ENCODE measurements at regions not wholly inside any gene's neighbourhood (a gene's known extent, or its start where the extent isn't known, plus 50 kb on each side); places are given as distances from the start of the nearest gene placed in this dataset.

- Histone ChIP-seq H3K9ac (ENCODE audit: insufficient read depth in 1 of 2, low read length in 2 of 2) (no peak overlapping the region), H3K9me3 (ENCODE audit: control insufficient read depth in 4 of 4, insufficient read depth in 3 of 4, low read length in 3 of 4) (peaks cover 0 to 5% (median under 1%) of the 10 kb centered on the region in 4 donors), H3K27me3 (ENCODE audit: control insufficient read depth in 3 of 3, insufficient read depth in 3 of 3, low read length in 2 of 3) (no peaks in the 10 kb centered on the region), H3K27ac (ENCODE audit: low read depth in 1 of 2, low read length in 1 of 2) (no peak overlapping the region), H3K36me3 (ENCODE audit: control insufficient read depth in 4 of 4, insufficient read depth in 4 of 4, low read length in 4 of 4) (no peaks in the 10 kb centered on the region), H3K4me1 (ENCODE audit: control insufficient read depth in 5 of 5, insufficient read depth in 5 of 5, low read length in 5 of 5) (peaks cover 0 to 15% (median 0%) of the 10 kb centered on the region in 5 donors), H3K4me3 (no peak overlapping the region)
- 81 to 83% methylated on average over 10 of the region's 10 CpGs for WGBS, 2 donors
- no peak for TF ChIP-seq CTCF (IDR thresholded peaks at IDR 0.05; ENCODE audit: control extremely low read depth, extremely low read depth)
- DNase-seq (peak in 2 of 3 donors; percentile 8 to 9), ATAC-seq (ENCODE audit: insufficient read depth, low FRiP score) (no peak)
Measured at GRCh38 chr10:42960991-42961795, 115.7 kb upstream of the RET start.

GRCh38 chr10:42961796-42962109 is 115.1 kb upstream of the RET start:
- H3K36me3 ChIP-seq (ENCODE audit: control insufficient read depth in 4 of 4, insufficient read depth in 4 of 4, low read length in 4 of 4) = no peaks in the 10 kb centered on the region
- TF ChIP-seq CTCF (IDR thresholded peaks at IDR 0.05; ENCODE audit: control extremely low read depth, extremely low read depth) = no peak
- no peaks in the 10 kb centered on the region for H3K27me3 ChIP-seq (ENCODE audit: control insufficient read depth in 3 of 3, insufficient read depth in 3 of 3, low read length in 2 of 3)
- DNase-seq (no peak), ATAC-seq (ENCODE audit: insufficient read depth, low FRiP score) (no peak)
- H3K9me3 ChIP-seq (ENCODE audit: control insufficient read depth in 4 of 4, insufficient read depth in 3 of 4, low read length in 3 of 4) = peaks cover 0 to 5% (median under 1%) of the 10 kb centered on the region in 4 donors
- H3K4me3 ChIP-seq = no peak overlapping the region
- no peak overlapping the region for H3K9ac ChIP-seq (ENCODE audit: insufficient read depth in 1 of 2, low read length in 2 of 2)
- WGBS, 2 donors = 85 to 87% methylated on average over 6 of the region's 6 CpGs
- peaks cover 0 to 15% (median 0%) of the 10 kb centered on the region in 5 donors for H3K4me1 ChIP-seq (ENCODE audit: control insufficient read depth in 5 of 5, insufficient read depth in 5 of 5, low read length in 5 of 5)
- no peak overlapping the region for H3K27ac ChIP-seq (ENCODE audit: low read depth in 1 of 2, low read length in 1 of 2)

GRCh38 chr10:42962110-42962901 is 114.6 kb upstream of the RET start:
- Histone ChIP-seq H3K9me3 (ENCODE audit: control insufficient read depth in 4 of 4, insufficient read depth in 3 of 4, low read length in 3 of 4) (peaks cover 0 to 2% (median under 1%) of the 10 kb centered on the region in 4 donors), H3K27ac (ENCODE audit: low read depth in 1 of 2, low read length in 1 of 2) (no peak overlapping the region), H3K9ac (ENCODE audit: insufficient read depth in 1 of 2, low read length in 2 of 2) (no peak overlapping the region), H3K4me1 (ENCODE audit: control insufficient read depth in 5 of 5, insufficient read depth in 5 of 5, low read length in 5 of 5) (peaks cover 0 to 15% (median 0%) of the 10 kb centered on the region in 5 donors), H3K36me3 (ENCODE audit: control insufficient read depth in 4 of 4, insufficient read depth in 4 of 4, low read length in 4 of 4) (no peaks in the 10 kb centered on the region), H3K27me3 (ENCODE audit: control insufficient read depth in 3 of 3, insufficient read depth in 3 of 3, low read length in 2 of 3) (no peaks in the 10 kb centered on the region), H3K4me3 (no peak overlapping the region)
- no peak for TF ChIP-seq CTCF (IDR thresholded peaks at IDR 0.05; ENCODE audit: control extremely low read depth, extremely low read depth)
- 57 to 73% methylated on average over 14 to 16 of the region's 16 CpGs for WGBS, 2 donors
- ATAC-seq (ENCODE audit: insufficient read depth, low FRiP score) (no peak), DNase-seq (peak in 2 of 3 donors; percentile 20 to 32)

All from lung (tissue), 11 donors.